ENCODE measurements at regions not wholly inside any gene's neighbourhood (a gene's known extent, or its start where the extent isn't known, plus 50 kb on each side); places are given as distances from the start of the nearest gene placed in this dataset.

DNA sequence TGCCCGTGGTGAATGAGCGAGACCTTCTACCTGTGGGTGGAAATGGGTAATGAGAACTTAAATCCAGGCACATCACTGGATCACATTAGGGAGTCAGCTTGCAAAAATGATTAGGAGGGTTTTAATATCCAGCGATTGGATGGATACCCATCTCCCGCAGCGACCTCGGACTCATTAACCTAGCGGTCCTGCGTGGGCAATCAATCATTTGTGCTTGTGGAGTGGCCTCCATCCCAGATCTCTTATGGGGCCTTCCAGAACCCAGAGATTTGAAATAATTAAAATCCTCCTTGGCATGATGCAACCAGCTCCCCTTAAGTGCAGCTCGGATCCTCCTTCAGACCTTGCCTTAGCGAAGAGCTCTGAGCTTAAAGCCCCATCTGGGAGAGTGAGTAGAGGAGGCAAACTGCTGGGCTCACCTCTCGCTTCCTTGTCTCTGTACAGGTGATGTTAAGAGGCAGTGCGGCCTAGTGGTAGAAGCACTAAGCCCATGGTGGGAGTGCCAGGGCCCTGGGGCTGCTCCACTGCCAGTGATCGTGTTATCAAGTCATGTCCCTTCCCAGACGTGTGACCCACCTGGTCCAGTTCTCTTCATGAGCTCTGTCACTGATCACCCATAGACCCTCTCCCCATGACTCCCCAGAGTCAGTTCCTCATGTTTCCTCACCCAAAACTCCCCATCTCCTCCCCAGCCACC, 285.2 kb upstream of the TLE3 start:
- no peak for ATAC-seq (ENCODE audit: low FRiP score)
- DNase-seq (ENCODE audit: low spot score) = no peak
- TF ChIP-seq, protein P1, sequence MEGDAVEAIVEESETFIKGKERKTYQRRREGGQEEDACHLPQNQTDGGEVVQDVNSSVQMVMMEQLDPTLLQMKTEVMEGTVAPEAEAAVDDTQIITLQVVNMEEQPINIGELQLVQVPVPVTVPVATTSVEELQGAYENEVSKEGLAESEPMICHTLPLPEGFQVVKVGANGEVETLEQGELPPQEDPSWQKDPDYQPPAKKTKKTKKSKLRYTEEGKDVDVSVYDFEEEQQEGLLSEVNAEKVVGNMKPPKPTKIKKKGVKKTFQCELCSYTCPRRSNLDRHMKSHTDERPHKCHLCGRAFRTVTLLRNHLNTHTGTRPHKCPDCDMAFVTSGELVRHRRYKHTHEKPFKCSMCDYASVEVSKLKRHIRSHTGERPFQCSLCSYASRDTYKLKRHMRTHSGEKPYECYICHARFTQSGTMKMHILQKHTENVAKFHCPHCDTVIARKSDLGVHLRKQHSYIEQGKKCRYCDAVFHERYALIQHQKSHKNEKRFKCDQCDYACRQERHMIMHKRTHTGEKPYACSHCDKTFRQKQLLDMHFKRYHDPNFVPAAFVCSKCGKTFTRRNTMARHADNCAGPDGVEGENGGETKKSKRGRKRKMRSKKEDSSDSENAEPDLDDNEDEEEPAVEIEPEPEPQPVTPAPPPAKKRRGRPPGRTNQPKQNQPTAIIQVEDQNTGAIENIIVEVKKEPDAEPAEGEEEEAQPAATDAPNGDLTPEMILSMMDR (IDR thresholded peaks at IDR 0.05) = no peak

GRCh38 chr15:70382009-70382749, 284.5 kb upstream of the TLE3 start:
- TF ChIP-seq, protein P1 (IDR thresholded peaks at IDR 0.05) = no peak
- DNase-seq (ENCODE audit: low spot score) = no peak
- no peak for ATAC-seq (ENCODE audit: low FRiP score)

DNA sequence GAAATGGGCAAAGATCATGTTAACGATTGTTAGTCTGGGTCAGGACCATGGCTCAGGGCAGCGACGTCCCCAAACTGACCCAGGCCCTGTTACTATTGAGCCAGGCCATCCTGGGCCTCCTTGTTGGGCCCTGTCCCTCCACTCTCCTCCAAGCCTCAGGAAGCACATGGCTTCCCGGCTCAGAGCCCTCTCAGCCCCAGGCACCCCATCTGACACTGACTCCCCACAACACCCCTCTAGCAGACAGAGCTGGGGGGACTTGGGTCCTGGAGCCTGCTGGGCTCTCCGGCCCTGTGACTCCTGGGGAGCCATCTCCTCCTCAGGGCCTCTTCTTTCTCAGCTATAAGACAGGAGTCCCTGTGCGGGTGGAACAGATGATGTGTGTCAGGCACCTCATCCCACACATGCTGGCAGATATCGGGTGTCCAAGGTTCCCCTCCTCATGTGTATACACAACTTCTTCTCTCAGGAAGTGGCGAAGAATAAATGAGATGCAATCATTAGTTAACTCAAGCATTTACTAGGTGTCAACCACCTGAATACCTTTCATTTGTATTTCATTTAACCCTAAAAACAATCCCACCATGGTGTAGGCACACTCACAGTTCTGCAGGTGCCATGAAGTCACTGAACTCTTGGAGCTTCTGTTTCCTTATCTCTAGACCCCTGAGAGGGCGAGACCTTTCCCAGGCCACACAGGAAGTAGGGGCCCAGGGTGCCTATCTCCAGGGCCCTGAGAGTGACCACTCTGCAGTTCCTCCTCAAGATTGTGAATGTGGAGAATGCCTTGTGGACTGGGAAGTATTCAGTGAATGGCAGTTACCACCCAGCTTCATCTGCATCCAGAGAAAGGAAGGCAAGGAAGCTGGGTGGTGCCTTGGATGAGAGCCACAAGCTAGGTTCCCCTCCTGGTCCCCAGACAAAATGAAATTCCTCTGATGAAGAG, 282.5 kb upstream of the TLE3 start:
- ATAC-seq (ENCODE audit: low FRiP score) (no peak), DNase-seq (ENCODE audit: low spot score) (no peak)
- TF ChIP-seq, protein P1 (IDR thresholded peaks at IDR 0.05) = no peak

DNA sequence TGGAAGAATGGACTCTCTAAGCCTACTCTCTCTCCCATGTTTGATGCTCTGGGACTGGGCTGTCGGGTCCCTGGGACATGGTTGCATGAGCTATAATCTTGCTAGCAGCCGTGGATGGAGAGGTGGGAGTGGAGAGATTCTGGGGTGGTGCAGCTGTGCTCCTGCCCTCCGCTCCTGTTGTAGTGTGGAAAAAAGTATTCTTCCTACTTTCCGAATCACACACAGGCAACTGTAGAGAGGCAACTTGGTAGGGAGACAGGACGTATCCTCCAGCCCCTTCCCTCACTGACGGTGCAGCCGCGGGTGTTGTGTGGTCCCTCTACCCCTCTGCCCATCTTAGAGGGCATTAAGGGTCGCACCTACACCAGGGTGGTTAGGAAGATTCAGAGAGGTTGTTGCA, 281.4 kb upstream of the TLE3 start:
- DNase-seq (ENCODE audit: low spot score) (no peak), ATAC-seq (ENCODE audit: low FRiP score) (no peak)
- TF ChIP-seq, protein P1 (IDR thresholded peaks at IDR 0.05) = no peak

- no peak for DNase-seq (ENCODE audit: low spot score)
- ATAC-seq (ENCODE audit: low FRiP score) = no peak
- TF ChIP-seq, protein P1 (IDR thresholded peaks at IDR 0.05) = no peak
Measured at GRCh38 chr15:70378126-70379031, 280.7 kb upstream of the TLE3 start.
